HG02970 (cell line): ENCODE measurements at regions not wholly inside any gene's neighbourhood (a gene's known extent, or its start where the extent isn't known, plus 50 kb on each side); places are given as distances from the start of the nearest gene placed in this dataset.
"Not testable (repeated sequence)": the region's sequence is repeated elsewhere in the genome, so short reads cannot be mapped to it uniquely, and the experiment has no call there.

Experiments
- ATAC-seq: cut with Tn5 transposase; IDR thresholded peaks from one replicate; pipeline ENCODE4 v1.9.1; 2021; ENCODE audit warnings: mild to moderate bottlenecking, moderate library complexity, moderate number of reproducible peaks; ENCODE audit not compliant: unreplicated experiment, low FRiP score

GRCh38 chr14:42499137-42499536, 892.5 kb downstream of the LRFN5 start:
- ATAC-seq: no peak

- no peak for ATAC-seq
These were observed 883.9 kb downstream of the LRFN5 start for GRCh38 chr14:42490536-42490935.

- ATAC-seq: no peak
These were observed 882.3 kb downstream of the LRFN5 start for GRCh38 chr14:42488965-42489364.

- not testable (repeated sequence) for ATAC-seq
These were observed 875.8 kb downstream of the LRFN5 start for GRCh38 chr14:42482345-42482971.

- ATAC-seq: not testable (repeated sequence)
These were observed 875.0 kb downstream of the LRFN5 start for GRCh38 chr14:42481714-42482113.

GRCh38 chr14:42480255-42480654, 873.6 kb downstream of the LRFN5 start:
- ATAC-seq: no peak

- ATAC-seq: no peak
These were observed 868.6 kb downstream of the LRFN5 start for GRCh38 chr14:42475289-42475688.

- no peak for ATAC-seq
These were observed 863.7 kb downstream of the LRFN5 start for GRCh38 chr14:42470427-42470719.

- ATAC-seq: no peak
These were observed 863.2 kb downstream of the LRFN5 start for GRCh38 chr14:42469637-42470426.

- ATAC-seq: no peak
These were observed 854.0 kb downstream of the LRFN5 start for GRCh38 chr14:42460673-42461072.

GRCh38 chr14:42459171-42459685, 852.6 kb downstream of the LRFN5 start:
- no peak for ATAC-seq

- no peak for ATAC-seq
These were observed 834.9 kb downstream of the LRFN5 start for GRCh38 chr14:42441615-42442014.

GRCh38 chr14:42437809-42438208, 831.1 kb downstream of the LRFN5 start:
- no peak for ATAC-seq

GRCh38 chr14:42429401-42429800, 822.7 kb downstream of the LRFN5 start:
- no peak for ATAC-seq

- no peak for ATAC-seq
These were observed 822.3 kb downstream of the LRFN5 start for GRCh38 chr14:42428996-42429395.

- no peak for ATAC-seq
These were observed 817.8 kb downstream of the LRFN5 start for GRCh38 chr14:42424501-42424900.

- no peak for ATAC-seq
These were observed 814.9 kb downstream of the LRFN5 start for GRCh38 chr14:42421377-42422078.

GRCh38 chr14:42420071-42420470, 813.4 kb downstream of the LRFN5 start:
- no peak for ATAC-seq

- ATAC-seq: no peak
These were observed 800.5 kb downstream of the LRFN5 start for GRCh38 chr14:42407153-42407552.

- no peak for ATAC-seq
These were observed 784.6 kb downstream of the LRFN5 start for GRCh38 chr14:42391146-42391834.

GRCh38 chr14:42378880-42379279, 772.2 kb downstream of the LRFN5 start:
- ATAC-seq: no peak
